SK-N-MC (cell line): ENCODE measurements at regions not wholly inside any gene's neighbourhood (a gene's known extent, or its start where the extent isn't known, plus 50 kb on each side); places are given as distances from the start of the nearest gene placed in this dataset.

Experiments used
- DNase-seq: peaks from one replicate; pipeline ENCODE4 v3.0.0-alpha.2; 2011; ENCODE audit warnings: low read depth, low spot score
- H3K27ac ChIP-seq: fragments of 200-600 bp; sonication (generic); 2 replicates; pipeline ENCODE4 v1.5.1; 2016; ENCODE audit warnings: mixed run types
- H3K36me3 ChIP-seq: fragments of 200-600 bp; sonication (generic); 2 replicates; pipeline ENCODE4 v1.6.1; 2017; ENCODE audit warnings: antibody characterized with exemption, low read length, mixed read lengths; ENCODE audit not compliant: insufficient read depth
- H3K4me3 ChIP-seq: fragments of 200-600 bp; sonication (generic); 2 replicates; pipeline ENCODE4 v1.5.1; 2016
- H3K9ac ChIP-seq: fragments of 200-600 bp; sonication (generic); 2 replicates; pipeline ENCODE4 v1.8.0; 2017; ENCODE audit warnings: mixed run types, mixed read lengths; ENCODE audit not compliant: insufficient read length
- H3K9me3 ChIP-seq: fragments of 200-600 bp; sonication (generic); 2 replicates; pipeline ENCODE4 v1.6.1; 2017; ENCODE audit warnings: low read depth, mild to moderate bottlenecking, antibody characterized with exemption, low read length, moderate library complexity, mixed read lengths
- EZH2 ChIP-seq: fragments of 200-600 bp; sonication (generic); IDR thresholded peaks from one replicate; pipeline ENCODE4 v1.6.1; 2017; ENCODE audit warnings: antibody characterized with exemption
- FOXP2 ChIP-seq: optimal IDR thresholded peaks from 2 replicates; pipeline ENCODE3; 2011; ENCODE audit warnings: mild to moderate bottlenecking, moderate library complexity; ENCODE audit not compliant: insufficient read depth; ENCODE audit errors: extremely low read length, control extremely low read depth
- POLR2AphosphoS5 ChIP-seq: IDR thresholded peaks from 2 replicates; pipeline ENCODE4 v1.6.1; 2012; ENCODE audit warnings: mild to moderate bottlenecking, low read depth, low read length, borderline replicate concordance

GRCh38 chr2:75788154-75788553 lies 77.4 kb upstream of the GCFC2 start:
- TF ChIP-seq FOXP2, result no peak
- no peak for TF ChIP-seq POLR2AphosphoS5
- no peak for TF ChIP-seq EZH2
- H3K9ac ChIP-seq, result no peak overlapping the region
- no peak overlapping the region for H3K27ac ChIP-seq
- no peak overlapping the region for H3K4me3 ChIP-seq
- DNase-seq, result no peak
- H3K36me3 ChIP-seq, result no peaks in the 10 kb centered on the region
- no peaks in the 10 kb centered on the region for H3K9me3 ChIP-seq

DNA sequence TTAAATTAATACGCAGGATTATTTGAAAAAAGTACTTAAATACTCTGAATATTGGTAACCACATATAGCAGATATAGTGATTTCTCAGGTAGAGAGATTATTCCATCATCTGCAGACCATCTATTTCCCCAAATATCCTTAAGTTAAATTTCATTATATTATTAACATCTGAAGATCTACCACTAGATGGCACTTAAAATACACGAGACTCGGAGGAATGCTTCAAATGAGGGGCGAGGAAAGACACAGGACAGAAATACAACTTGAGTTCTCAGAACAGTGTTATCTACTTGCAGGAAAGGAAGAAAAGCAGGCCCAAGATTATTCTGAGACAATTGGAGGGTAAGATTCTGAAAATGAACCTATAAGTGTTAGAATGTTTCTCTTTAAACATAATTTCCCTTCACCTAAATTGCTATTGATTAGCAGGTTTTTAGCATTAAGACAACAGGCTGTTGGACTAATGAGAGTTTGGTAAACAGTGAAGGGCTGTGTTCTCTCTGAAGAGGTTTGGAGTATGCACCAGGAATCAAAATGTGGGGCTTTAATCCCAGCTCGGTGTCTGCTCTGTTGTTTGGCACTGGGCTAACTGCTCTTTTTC lies 76.9 kb upstream of the GCFC2 start:
- no peaks in the 10 kb centered on the region for H3K9me3 ChIP-seq
- no peaks in the 10 kb centered on the region for H3K36me3 ChIP-seq
- no peak overlapping the region for H3K9ac ChIP-seq
- H3K27ac ChIP-seq, result no peak overlapping the region
- TF ChIP-seq EZH2, result no peak
- DNase-seq, result peak; percentile 69
- H3K4me3 ChIP-seq, result no peak overlapping the region

GRCh38 chr2:75775311-75775823 lies 64.7 kb upstream of the GCFC2 start:
- TF ChIP-seq EZH2 (no peak), FOXP2 (no peak), POLR2AphosphoS5 (no peak)
- H3K9me3 ChIP-seq, result no peaks in the 10 kb centered on the region
- H3K27ac ChIP-seq, result no peak overlapping the region
- H3K4me3 ChIP-seq, result no peak overlapping the region
- H3K9ac ChIP-seq, result no peak overlapping the region
- H3K36me3 ChIP-seq, result no peaks in the 10 kb centered on the region
- no peak for DNase-seq

DNA sequence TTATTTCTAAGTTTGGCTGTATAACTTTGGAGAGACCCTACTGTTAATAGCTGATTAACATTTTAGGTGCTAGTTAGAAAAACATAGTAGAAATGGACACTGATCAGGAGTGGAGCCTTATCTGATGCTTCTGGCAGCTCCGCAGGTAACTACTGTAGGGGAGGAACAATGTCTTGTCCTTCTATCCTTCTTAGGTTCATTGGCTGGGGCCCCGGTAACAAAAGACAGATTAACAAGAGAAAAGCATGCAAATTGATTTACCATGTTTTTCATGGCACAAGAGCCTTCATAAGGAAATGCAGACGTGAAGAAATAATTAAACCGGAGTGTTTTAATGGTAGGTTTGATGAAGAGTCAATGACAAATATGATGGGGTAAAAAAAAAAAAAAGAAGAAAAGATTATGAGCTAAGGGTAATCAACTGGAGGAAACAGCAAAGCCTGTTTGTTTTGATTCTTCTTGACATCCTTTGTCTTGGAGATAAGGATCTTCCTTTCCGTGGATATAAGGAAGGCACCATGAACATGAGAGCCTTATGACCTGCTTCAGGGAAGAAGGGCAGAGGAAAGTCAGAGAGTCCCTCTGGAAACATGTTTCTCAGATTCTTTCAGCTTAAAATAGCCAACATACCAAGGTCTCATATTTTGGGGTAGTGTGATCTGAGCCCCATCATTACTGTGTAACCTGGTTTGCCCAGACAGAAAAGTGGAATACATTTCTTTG lies 62.4 kb upstream of the GCFC2 start:
- H3K27ac ChIP-seq, result no peak overlapping the region
- H3K4me3 ChIP-seq, result no peak overlapping the region
- H3K9ac ChIP-seq, result no peak overlapping the region
- H3K36me3 ChIP-seq, result no peaks in the 10 kb centered on the region
- TF ChIP-seq FOXP2 (no peak), POLR2AphosphoS5 (no peak), EZH2 (no peak)
- H3K9me3 ChIP-seq, result no peaks in the 10 kb centered on the region
- no peak for DNase-seq

DNA sequence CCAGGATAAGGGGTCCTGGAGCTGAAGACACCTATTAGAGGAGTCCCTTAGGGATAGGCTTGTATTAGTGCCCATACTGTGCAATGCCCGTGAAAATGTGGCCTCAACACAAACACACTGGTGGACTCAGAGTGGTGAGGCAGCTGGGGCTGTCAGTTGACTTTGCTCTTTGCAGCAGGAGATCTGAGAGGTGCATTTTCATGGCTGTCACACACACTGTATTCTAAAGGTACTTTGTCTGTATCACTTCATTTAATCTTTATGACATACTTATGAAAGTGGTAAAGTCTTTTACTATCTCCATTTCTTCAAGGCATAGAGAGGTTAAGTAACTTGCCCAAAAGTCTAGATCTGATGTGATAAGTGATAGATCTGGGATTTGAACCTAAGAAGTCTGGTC lies 55.1 kb upstream of the GCFC2 start:
- Histone ChIP-seq H3K9me3 (no peaks in the 10 kb centered on the region), H3K36me3 (no peaks in the 10 kb centered on the region), H3K27ac (no peak overlapping the region), H3K9ac (no peak overlapping the region), H3K4me3 (no peak overlapping the region)
- no peak for TF ChIP-seq EZH2
- no peak for TF ChIP-seq FOXP2
- TF ChIP-seq POLR2AphosphoS5, result no peak
- no peak for DNase-seq

- TF ChIP-seq FOXP2, result no peak
- no peak for TF ChIP-seq EZH2
- no peak for TF ChIP-seq POLR2AphosphoS5
- H3K9me3 ChIP-seq, result no peaks in the 10 kb centered on the region
- no peak overlapping the region for H3K4me3 ChIP-seq
- no peak overlapping the region for H3K9ac ChIP-seq
- H3K36me3 ChIP-seq, result no peaks in the 10 kb centered on the region
- no peak overlapping the region for H3K27ac ChIP-seq
- no peak for DNase-seq
These were observed 53.9 kb upstream of the GCFC2 start for GRCh38 chr2:75764611-75765010.
